Fibroblast of villous mesenchyme (primary cell): ENCODE measurements at regions not wholly inside any gene's neighbourhood (a gene's known extent, or its start where the extent isn't known, plus 50 kb on each side); places are given as distances from the start of the nearest gene placed in this dataset.

Source experiments
- DNase-seq: peaks from one replicate; pipeline ENCODE4 v3.0.0-alpha.2; 2010; ENCODE audit warnings: low read depth
- H3K4me3 ChIP-seq: 2 replicates; pipeline ENCODE4 v1.5.1; 2011; ENCODE audit warnings: low read depth, mild to moderate bottlenecking, low read length
- TF ChIP-seq, protein P1 (sequence below): IDR thresholded peaks from 2 replicates; pipeline ENCODE4 v1.5.1; 2012; ENCODE audit warnings: low read depth, mild to moderate bottlenecking, low read length; ENCODE audit not compliant: insufficient read depth

DNA sequence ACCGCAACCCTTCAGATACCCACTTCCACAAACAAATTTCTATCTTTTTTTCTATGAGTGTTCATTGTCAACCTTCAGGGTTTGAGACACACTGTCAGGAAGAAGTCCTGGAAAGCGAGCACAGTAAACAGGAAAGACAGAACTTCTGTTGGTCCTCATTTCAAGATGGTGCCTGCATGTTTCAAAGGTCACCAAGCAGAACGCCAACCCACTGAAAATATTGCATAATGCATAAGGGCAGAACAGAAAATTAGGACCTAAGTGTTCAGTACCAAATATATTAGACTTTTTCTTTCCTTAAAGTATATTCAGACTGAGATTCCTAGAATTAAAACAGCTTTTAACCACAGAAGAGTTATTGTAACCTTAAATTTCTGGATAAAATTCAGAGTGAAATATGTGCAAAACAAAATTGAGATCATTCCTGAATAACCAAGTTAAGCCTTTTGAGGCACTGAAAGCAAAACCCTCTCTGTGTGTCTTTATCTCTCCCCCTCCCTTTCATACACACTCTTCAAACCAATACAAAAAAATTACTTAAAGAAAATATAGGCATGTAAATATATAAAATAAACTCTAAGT, 387.8 kb upstream of the THBS1 start:
- DNase-seq = no peak
- TF ChIP-seq, protein P1, sequence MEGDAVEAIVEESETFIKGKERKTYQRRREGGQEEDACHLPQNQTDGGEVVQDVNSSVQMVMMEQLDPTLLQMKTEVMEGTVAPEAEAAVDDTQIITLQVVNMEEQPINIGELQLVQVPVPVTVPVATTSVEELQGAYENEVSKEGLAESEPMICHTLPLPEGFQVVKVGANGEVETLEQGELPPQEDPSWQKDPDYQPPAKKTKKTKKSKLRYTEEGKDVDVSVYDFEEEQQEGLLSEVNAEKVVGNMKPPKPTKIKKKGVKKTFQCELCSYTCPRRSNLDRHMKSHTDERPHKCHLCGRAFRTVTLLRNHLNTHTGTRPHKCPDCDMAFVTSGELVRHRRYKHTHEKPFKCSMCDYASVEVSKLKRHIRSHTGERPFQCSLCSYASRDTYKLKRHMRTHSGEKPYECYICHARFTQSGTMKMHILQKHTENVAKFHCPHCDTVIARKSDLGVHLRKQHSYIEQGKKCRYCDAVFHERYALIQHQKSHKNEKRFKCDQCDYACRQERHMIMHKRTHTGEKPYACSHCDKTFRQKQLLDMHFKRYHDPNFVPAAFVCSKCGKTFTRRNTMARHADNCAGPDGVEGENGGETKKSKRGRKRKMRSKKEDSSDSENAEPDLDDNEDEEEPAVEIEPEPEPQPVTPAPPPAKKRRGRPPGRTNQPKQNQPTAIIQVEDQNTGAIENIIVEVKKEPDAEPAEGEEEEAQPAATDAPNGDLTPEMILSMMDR = no peak
- no peak overlapping the region for H3K4me3 ChIP-seq

DNA sequence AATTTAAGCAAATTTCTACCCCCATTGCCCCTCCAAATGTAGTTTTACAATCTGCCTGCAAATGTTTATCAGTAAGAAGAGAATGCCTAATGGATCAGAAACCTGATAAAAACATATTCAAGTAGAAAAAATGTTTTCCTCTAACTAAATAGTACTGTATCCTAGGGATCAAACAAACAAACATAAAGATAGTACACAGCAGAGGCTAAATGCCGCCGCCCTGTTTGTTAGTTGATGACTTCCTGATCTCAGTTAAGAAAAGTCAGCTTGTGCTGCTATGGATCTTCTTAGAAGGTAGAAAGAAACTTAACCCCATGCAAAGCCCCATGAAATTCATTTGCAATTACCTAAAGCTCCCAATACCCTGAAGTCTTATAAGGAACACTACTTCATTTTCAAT, 387.3 kb upstream of the THBS1 start:
- TF ChIP-seq, protein P1 = no peak
- no peak for DNase-seq
- no peak overlapping the region for H3K4me3 ChIP-seq

DNA sequence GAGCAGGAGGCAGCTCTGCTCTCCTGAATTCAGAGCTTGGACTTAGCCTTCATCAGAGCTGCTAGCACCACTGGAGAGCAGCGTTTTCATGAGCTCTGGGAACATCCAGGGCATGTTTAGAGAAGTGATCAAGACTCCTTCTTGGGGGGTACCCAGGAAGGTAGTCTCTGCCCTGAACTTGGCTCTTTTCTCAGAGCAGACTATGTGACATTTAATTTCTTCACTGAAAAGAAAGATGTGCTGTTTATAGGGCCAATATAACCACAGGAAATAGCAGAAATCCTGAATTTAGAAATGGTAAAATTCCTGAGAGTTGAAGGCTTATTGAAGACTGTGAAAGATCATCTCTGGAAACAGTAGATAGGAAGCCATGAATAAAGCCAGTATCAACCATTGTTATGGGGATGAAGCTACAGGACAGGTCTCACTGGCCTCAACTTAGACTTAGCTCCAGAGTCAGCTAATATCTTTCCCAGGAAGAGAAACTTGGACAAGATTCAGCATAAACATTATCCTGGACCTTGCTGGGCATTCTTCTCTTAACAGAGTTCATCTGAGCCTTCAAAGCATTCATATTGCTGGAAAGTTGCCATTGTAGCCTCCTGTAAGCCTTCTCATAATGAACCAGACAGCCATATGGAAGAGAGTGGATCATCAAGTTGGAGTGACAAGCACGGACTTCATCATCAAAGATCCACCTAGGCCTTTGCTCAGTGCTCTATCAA, 386.6 kb upstream of the THBS1 start:
- DNase-seq = no peak
- H3K4me3 ChIP-seq = no peak overlapping the region

DNA sequence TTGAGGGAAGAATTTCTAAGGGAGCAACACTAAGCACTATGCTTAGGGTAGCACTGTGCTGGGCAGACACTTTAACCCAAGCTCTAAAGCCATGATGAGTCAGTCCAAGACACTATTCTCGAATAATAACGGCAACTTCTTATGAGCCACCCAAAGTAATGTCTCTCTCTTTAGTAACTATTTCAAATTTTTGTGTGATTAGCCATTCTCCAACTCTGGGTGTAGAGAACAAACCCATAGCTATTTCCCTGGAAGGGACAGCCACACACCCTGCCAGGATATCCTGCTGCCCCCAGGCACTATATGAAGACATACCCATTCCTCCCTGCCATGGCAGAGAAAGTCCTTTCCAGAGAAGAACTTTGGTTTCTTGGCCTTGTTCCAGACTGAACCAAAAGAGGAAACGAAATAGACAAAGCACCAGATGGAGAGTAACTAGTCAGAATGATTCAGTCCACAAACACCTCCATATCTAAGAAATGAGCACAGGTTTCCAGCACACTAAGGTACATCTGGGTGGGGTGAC, 384.9 kb upstream of the THBS1 start:
- peak; percentile 50 for DNase-seq
- no peak overlapping the region for H3K4me3 ChIP-seq
- TF ChIP-seq, protein P1 = no peak

More for the DNA sequence above, 386.6 kb upstream of the THBS1 start:
- TF ChIP-seq, protein P1 = no peak

DNA sequence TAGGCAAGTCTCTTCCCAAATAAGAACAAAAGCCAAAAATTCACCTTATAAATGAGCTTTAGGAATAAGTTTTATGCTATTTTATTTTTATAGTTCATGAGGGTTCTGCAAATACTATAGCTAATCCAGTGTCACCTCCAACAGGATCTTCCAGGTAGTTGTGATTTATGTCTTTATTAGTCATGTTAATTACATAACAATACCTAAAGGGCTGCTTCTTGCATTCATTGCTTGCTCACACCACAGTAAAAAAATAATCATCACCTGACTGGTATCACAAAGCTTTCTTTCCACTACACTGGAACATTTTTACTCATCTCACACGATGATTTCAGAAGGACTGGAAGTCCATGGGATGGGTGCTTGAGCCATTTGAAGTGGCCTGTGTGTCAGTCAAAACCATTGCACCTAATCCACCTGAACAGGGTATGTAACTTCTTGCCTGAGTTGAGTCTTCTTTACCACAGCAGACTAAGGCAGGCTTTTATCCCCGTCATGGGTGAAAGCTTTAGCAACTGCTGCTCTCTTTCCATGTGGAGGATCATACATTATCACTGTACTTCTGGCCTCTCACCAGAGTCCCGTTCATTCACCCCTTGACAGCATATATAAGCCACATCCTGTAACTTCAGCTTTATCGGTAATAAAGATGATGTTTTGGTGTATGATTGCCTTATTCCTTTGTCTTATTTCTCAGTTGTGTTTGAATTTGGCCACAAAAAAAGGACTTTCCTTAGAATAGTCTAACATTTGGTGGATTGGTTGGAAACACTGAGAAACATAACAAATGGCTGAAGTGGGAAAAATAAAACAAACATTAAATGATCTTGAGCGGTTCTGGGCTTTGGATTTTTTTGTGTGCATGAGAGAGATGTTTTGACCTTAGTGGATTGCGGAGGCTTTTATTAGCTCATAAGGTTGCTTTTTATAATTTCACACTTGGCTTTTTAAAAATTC, 382.6 kb upstream of the THBS1 start:
- no peak for DNase-seq
- TF ChIP-seq, protein P1 = no peak
- H3K4me3 ChIP-seq = no peak overlapping the region

DNA sequence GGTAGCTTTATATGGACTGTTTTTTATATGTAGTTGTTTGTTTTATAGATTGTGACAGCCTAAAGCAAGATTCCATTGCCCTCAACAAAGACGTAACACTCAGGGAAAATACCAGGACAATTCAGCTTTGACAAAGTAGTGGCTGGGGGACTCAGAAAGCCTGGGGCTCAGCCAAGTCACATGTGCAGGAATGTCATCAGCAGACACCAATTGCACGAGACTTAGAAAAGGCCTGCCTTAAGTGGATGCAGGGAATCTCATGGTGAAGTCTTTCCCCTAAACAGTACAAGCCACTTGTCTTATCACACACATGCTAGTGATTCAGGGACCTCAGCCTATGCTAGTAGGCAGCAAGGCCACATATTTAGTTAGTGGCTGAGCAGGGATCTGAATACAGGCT, 381.8 kb upstream of the THBS1 start:
- no peak overlapping the region for H3K4me3 ChIP-seq
- peak; percentile 64 for DNase-seq
- TF ChIP-seq, protein P1 = no peak
